Panc1 (cell line): ENCODE measurements at regions not wholly inside any gene's neighbourhood (a gene's known extent, or its start where the extent isn't known, plus 50 kb on each side); places are given as distances from the start of the nearest gene placed in this dataset.

Source experiments
- ATAC-seq: fragments of 200-7000 bp; cut with Tn5 transposase; 2 replicates; pipeline ENCODE4 v1.9.1; 2020; ENCODE audit warnings: mild to moderate bottlenecking, moderate library complexity
- BruUV-seq: library from RNA; stranded (reverse); fragments of 400-500 nt; replicated peaks from 2 replicates; lab custom pipeline; 2021; lab: Mats Ljungman, UMichigan
- CTCF ChIA-PET: fragments of 300-600 bp; sonication (Branson Sonifier 250); formaldehyde crosslinking; loops from one replicate; lab custom pipeline; 2022; ENCODE audit warnings: antibody characterized with exemption; lab: Charles Lee
- POLR2A ChIA-PET: fragments of 300-600 bp; sonication (Branson Sonifier 250); formaldehyde crosslinking; loops from one replicate; lab custom pipeline; 2022; ENCODE audit warnings: antibody characterized with exemption; lab: Charles Lee
- DNase-seq: peaks from one replicate; pipeline ENCODE4 v3.0.0-alpha.2; 2010; ENCODE audit warnings: low read depth, low spot score
- H3K27ac ChIP-seq: 2 replicates; pipeline ENCODE4 v1.5.1; 2011; ENCODE audit warnings: mild to moderate bottlenecking, low read length, inconsistent platforms
- H3K27me3 ChIP-seq: fragments of 200-500 bp; sonication (Bioruptor generic); 2 replicates; pipeline ENCODE4 v1.6.0; 2014; ENCODE audit warnings: low read length, inconsistent platforms; ENCODE audit not compliant: control insufficient read depth, insufficient read depth
- H3K36me3 ChIP-seq: fragments of 200-500 bp; sonication (Bioruptor generic); 2 replicates; pipeline ENCODE4 v1.5.1; 2014; ENCODE audit warnings: inconsistent platforms, mild to moderate bottlenecking, low read length, moderate library complexity; ENCODE audit not compliant: control insufficient read depth, insufficient read depth
- H3K4me1 ChIP-seq: 2 replicates; pipeline ENCODE4 v1.5.1; 2011; ENCODE audit warnings: inconsistent platforms, mild to moderate bottlenecking, low read length, moderate library complexity; ENCODE audit not compliant: control insufficient read depth, insufficient read depth
- H3K4me3 ChIP-seq, 2 experiments: 2 replicates each; pipeline ENCODE4 v1.5.1; 2011 to 2012; ENCODE audit warnings: low read depth in 2 of 2, low read length in 2 of 2, mild to moderate bottlenecking in 2 of 2, inconsistent platforms in 1 of 2, moderate library complexity in 1 of 2
- H3K9me3 ChIP-seq: fragments of 200-500 bp; sonication (Bioruptor generic); 2 replicates; pipeline ENCODE4 v1.5.1; 2014; ENCODE audit warnings: low read depth, mild to moderate bottlenecking, inconsistent platforms, low read length, moderate library complexity; ENCODE audit not compliant: control insufficient read depth, insufficient read depth
- CTCF ChIP-seq: fragments of 450-650 bp; IDR thresholded peaks from 2 replicates; pipeline ENCODE4 v1.5.1; 2017; ENCODE audit warnings: mild to moderate bottlenecking
- POLR2AphosphoS5 ChIP-seq: IDR thresholded peaks from 2 replicates; pipeline ENCODE4 v1.6.1; 2012; ENCODE audit warnings: mild to moderate bottlenecking, low read depth, low read length, moderate library complexity
- REST ChIP-seq, 2 experiments: IDR thresholded peaks; 2 replicates each; pipeline ENCODE4 v1.6.1; 2011 to 2012; ENCODE audit warnings: low read depth in 2 of 2, control low read depth in 1 of 2, low read length in 1 of 2, mild to moderate bottlenecking in 1 of 2, moderate library complexity in 1 of 2; ENCODE audit not compliant: insufficient read depth in 1 of 2
- SIN3A ChIP-seq: IDR thresholded peaks from 2 replicates; pipeline ENCODE4 v1.6.1; 2012; ENCODE audit warnings: low read depth, mild to moderate bottlenecking, low read length, moderate library complexity, borderline replicate concordance; ENCODE audit not compliant: insufficient read depth
- TCF7L2 ChIP-seq: IDR thresholded peaks from 2 replicates; pipeline ENCODE4 v1.6.1; 2011; ENCODE audit warnings: mild to moderate bottlenecking, low read depth, low read length, inconsistent platforms
- in situ Hi-C: cut with HindIII; loops from 2 replicates; pipeline ENCODE4 v1.10.0; 2016; ENCODE audit warnings: low sequenced_read_pairs, low pct_unique_long_range_greater_than_20kb
- intact Hi-C: fragments of 100-400 bp; cut with micrococcal nuclease; formaldehyde crosslinking; loops from one replicate; pipeline ENCODE4 v1.10.0; 2022; ENCODE audit not compliant: unreplicated experiment

- POLR2A ChIA-PET: no interaction called here
- H3K4me1 ChIP-seq: no peaks in the 10 kb centered on the region
- BruUV-seq: no TSS peak
- ATAC-seq (no peak), DNase-seq (no peak)
- TF ChIP-seq POLR2AphosphoS5 (no peak), CTCF (no peak), SIN3A (no peak)
- no peak overlapping the region for H3K27ac ChIP-seq
- H3K4me3 ChIP-seq: no peak overlapping the region
- CTCF ChIA-PET: interaction anchor here (0.6 kb wide), 1 partner anchor 98 kb away, joined by 3 read pairs; no protein-coding TSS in a partner anchor
- intact Hi-C loops (no loop called here), in situ Hi-C loops (no loop called here)
- no peaks in the 10 kb centered on the region for H3K36me3 ChIP-seq
- H3K27me3 ChIP-seq: no peaks in the 10 kb centered on the region
- H3K9me3 ChIP-seq: no peaks in the 10 kb centered on the region
Measured at GRCh38 chr12:43004908-43005307, 415.4 kb upstream of the PRICKLE1 start.

DNA sequence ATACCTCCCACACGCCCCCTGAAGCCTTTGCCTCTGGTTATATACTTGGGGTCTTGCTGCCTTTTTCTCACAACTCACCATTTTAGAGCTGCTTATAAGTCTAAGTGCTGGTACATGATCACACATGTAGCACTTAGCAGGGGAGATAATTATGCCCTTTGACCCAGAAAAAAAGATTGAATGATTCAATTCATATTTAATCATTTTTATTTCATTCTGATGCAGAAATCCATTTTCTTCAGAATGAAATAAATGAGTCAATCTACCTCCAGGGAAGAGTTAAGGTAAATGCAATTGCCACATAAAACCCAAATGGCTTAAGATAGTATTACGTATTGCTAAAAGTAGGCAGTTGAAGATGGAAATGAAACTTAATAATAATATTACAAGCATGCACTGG, 414.6 kb upstream of the PRICKLE1 start:
- intact Hi-C loops (no loop called here), in situ Hi-C loops (no loop called here)
- no TSS peak for BruUV-seq
- H3K4me1 ChIP-seq: no peaks in the 10 kb centered on the region
- H3K36me3 ChIP-seq: no peaks in the 10 kb centered on the region
- DNase-seq: no peak
- ATAC-seq: no peak
- H3K27me3 ChIP-seq: no peaks in the 10 kb centered on the region
- no peak for TF ChIP-seq POLR2AphosphoS5
- TF ChIP-seq CTCF: no peak
- no peak for TF ChIP-seq REST (IDR thresholded peaks at IDR 0.05; ENCODE audit: insufficient read depth in 1 of 2, low read depth in 2 of 2, low read length in 1 of 2)
- no peak for TF ChIP-seq TCF7L2
- no peak for TF ChIP-seq SIN3A
- H3K27ac ChIP-seq: no peak overlapping the region
- no peak overlapping the region for H3K4me3 ChIP-seq
- no peaks in the 10 kb centered on the region for H3K9me3 ChIP-seq
- ChIA-PET POLR2A (interaction anchor here (0.6 kb wide), 1 partner anchor 263 kb away, joined by 6 read pairs; no protein-coding TSS in a partner anchor), CTCF (no interaction called here)
